Erythroblast (primary cell): ENCODE measurements at regions not wholly inside any gene's neighbourhood (a gene's known extent, or its start where the extent isn't known, plus 50 kb on each side); places are given as distances from the start of the nearest gene placed in this dataset.

ENCODE experiments used
- DNase-seq, 2 experiments: peaks; one replicate each; lab custom pipeline; 2025; lab: John Stamatoyannopoulos, UW
- GATA1 ChIP-seq: IDR thresholded peaks from 2 replicates; pipeline ENCODE4 v1.6.1; 2011; ENCODE audit warnings: low read depth, mild to moderate bottlenecking, control low read depth, low read length, moderate library complexity
- POLR2A ChIP-seq: IDR thresholded peaks from 2 replicates; pipeline ENCODE4 v1.6.1; 2011; ENCODE audit warnings: mild to moderate bottlenecking, low read length

DNA sequence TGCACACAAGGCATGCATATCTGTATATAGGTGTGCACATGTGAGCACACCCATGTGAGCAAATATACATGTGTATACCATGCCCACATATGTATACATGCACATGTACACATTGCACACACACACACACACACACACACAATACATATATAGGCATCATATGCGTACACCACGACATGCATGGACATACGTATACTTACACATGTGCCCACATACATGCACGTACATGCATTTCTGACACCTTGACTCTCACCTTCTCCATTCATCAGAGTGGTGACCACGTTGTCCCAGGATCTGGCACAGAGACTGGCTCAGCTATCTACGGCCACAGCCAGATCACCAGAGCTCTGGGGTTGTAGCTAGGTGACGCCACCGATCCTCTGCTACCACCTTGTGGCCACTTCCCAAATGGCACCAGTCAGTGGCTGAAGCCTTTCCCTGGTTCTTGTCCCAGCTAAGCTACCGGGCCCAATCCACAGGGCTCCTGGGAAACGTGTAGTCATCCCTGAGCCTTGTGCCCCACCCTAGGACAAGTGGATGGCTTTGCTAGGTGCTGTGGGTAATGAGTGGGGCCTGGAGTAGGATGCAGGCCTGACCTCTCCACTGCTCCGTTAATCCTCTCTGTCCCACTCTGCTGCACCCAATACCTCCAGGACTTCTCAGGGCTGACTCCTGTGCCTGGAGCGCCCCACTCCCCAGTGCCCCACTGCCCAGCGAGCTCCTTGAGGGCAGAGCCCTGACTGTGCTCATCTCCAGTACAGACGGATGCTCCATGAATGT, 194.4 kb downstream of the RGS3 start:
- peak; percentile 75 to 88 for DNase-seq
- TF ChIP-seq GATA1, result no peak
- no peak for TF ChIP-seq POLR2A

DNA sequence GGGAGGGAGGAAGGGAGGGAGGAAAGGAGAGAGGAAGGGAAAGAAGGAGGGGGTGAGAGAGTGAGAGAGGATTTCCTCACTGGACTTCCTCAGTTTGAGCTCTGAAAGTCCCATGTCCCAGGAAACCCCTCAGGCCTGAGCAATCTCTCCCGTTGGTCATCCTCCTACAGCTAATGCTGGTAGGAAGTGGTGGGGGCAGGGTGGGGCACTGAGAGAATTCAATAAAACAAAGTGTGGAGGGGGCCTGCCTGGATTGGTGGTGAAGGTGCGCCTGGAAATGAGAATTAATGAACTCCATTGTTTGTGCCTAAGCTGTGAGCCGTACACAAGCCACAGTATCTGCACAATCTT, 195.0 kb downstream of the RGS3 start:
- no peak for DNase-seq

DNA sequence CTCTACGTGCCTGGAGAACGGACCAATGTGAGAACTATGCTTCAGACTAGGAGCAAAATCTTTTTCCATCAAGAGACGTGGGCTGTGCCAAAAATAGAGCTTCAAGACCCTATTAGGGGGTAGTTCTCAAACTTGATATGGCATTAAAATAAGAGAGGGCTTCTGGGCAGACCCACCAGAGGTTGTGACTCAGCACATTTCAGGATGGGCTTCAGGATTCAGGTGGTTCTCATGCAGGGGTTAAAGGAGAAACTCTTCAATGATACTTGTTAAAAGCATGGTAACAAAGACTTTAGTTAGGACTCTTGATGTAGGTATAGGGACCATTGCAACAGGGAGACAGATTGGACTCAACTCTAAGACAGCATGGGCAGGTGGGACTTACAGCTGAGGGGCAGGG, 195.5 kb downstream of the RGS3 start:
- no peak for DNase-seq
- TF ChIP-seq POLR2A, result no peak
- TF ChIP-seq GATA1, result no peak

More for the DNA sequence above, 195.0 kb downstream of the RGS3 start:
- no peak for TF ChIP-seq POLR2A

DNA sequence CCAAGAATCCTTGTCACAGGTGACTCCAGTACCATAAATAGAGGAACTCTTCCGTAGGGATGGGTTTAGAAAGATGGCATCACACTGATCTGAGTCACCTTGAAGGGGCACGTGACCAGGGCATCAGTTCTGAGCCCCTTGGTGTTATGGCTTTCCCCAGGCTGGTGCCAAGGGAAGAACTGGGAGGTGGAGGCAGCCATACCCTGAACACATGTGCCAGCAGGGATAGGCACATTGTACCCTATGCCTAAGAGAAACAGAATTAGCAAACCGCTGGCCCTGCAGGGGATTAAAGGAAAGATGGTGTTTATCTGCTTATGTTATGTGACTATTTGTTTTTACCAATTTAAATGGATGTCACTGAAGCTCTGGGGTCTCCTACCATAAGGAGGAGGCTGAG, 196.2 kb downstream of the RGS3 start:
- TF ChIP-seq POLR2A, result no peak
- no peak for DNase-seq

DNA sequence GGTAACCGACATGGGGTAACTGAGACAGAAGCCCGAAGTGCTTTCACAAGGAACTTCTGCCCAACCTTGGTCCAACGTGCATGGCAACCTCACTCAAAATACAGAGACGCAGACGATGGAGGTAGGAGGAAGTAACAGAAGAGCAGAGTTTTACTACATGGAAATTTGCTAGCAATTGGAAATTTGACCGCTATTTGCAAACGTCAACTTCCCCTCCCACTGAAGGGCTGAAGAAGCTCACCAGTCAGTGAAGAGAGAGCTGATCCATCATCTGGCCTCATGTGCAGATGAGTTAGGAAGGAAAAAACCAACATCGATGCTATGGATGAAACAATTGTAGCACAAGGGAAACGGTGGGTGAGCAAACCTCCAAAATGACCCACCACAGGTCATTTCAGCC, 196.7 kb downstream of the RGS3 start:
- TF ChIP-seq POLR2A, result no peak
- TF ChIP-seq GATA1, result no peak
- no peak for DNase-seq

DNA sequence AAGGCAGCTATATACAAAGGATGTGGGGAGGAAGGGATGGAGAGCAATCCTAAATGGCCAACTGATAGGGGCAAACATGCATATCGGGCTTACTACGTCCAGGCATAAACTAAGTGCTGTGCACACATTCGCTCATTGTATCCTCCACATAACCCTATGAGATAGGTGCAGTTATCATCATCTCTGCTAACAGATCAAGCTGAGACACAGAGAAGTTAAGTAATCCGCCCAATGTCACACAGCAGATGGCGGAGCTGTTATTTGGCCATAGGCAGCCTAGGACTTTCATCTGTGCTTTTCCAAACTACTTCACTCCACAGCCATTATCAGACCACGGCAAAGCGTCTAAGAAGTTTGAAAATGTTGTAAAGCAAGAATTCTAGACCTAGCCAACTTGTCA, 197.5 kb downstream of the RGS3 start:
- TF ChIP-seq POLR2A (no peak), GATA1 (no peak)
- no peak for DNase-seq

DNA sequence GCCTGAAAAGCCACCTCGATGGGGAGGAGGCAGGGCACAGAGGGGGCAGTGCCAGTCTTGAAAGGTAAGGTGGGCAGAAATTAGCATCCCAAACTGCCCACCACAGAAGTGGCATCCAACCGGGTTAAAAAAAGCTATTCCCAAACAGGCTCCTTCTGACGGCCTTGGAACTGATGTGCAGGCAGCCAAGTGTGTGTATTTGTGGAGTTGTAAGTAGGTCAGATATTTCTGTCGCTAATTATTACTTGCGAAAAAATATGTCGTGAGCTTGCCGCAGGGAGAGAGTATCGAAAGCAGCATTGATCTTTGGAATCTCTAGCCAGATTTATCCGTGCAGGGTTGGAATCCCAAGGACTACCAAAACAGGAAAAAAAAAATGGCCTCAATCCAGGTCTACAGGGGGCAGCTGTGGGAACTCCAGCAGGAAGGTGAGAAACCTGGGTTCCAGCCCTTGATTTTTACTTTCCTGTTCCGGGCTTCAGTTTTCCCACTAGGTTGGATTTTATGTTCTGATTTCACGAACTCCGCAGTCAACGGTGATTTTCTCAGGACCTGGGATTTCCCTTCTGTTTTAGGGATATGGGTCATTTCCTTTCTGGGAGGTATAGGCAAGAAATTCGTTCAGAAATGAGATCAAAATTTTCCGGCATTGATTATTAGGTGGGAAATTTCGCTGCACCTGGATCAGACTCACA, 200.8 kb downstream of the RGS3 start:
- no peak for TF ChIP-seq GATA1
- TF ChIP-seq POLR2A, result no peak
- DNase-seq, result no peak

DNA sequence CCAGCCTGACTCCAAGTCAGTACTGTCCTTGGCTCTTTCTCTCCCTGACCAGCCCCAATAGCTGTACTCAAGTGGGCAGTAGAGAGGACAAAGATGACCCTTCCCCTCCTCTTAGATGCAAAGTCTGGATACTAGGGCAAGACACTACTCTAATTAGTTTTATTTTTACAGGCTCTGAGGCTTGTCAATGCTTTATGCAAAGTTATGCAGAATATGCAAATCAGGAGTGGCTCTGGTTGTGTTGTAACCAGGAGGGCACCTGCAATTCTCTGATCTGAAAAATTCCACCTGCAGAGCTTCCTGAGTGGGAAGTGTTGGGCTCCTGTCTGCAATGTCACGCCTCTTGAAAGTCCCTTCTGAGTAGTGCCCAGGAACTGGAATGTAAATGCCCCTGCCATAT, 201.5 kb downstream of the RGS3 start:
- no peak for TF ChIP-seq POLR2A
- no peak for DNase-seq

DNA sequence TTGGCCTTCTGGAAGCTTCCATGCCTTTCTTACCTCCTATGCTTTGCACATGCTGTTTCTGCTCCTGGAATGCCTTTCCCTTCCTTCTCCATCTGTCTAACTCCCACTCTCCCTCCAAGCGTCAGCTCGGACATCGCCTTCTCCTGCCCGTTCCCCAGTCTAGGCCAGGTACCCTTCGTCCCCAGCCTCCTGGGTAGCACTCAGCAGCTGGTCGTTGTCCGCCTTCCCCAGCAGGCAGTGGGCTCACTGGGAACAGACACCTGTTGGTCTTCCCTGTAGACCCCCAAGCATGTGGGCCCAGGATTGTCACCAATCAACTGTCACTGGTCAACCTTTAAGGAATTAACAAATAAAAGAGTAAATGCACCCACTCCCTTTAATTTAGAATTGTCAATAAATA, 202.2 kb downstream of the RGS3 start:
- DNase-seq, result no peak
- TF ChIP-seq POLR2A (no peak), GATA1 (no peak)

DNA sequence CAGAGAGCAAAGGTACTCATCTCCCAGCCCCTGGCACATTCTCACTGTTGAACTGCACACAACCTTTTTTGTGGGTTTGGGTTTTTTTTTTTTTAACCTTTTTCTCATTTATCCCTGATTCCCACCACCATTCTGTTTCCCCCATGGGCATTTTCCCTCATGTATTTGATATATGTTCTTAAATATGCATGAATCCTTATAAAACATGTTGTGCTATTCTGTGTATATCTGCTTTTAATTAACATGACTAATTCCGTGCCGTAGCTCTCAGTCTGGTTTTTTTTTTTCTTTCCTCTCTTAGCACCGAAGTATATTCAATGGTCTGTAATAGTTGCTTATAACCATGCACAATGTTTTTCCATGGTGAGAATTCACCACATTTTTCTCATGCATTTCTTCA, 204.5 kb downstream of the RGS3 start:
- TF ChIP-seq GATA1, result no peak
- no peak for TF ChIP-seq POLR2A

DNA sequence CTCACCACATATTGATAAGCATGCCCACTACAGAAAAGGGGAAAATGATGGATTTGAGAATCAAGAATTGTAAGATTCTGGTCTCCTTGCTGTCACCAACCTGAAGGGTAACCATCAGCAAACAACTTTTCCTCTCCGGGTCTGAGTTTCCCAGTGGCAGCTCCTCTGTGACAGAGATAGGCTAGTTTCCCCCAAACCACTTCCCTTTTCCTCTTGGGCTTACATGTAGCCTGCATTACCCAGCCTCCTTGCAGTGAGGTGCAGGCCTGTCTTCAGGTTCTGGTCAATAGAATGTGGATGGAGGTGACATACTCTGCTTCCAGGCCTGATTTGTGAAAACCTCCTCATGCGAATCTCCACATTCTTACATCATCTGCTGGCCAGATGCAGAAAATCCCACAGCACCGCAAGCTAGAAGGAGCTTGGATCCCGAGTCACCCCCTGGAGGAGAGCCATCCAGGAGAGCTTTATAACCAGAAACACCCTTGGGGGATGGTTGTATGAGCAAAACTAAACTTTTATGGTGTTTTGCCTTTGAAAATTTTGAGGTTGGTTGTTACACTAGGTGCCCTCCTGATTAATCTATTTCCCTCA, 206.1 kb downstream of the RGS3 start:
- no peak for DNase-seq
- TF ChIP-seq GATA1, result no peak
- TF ChIP-seq POLR2A, result no peak

More for the DNA sequence above, 204.5 kb downstream of the RGS3 start:
- DNase-seq, result no peak

DNA sequence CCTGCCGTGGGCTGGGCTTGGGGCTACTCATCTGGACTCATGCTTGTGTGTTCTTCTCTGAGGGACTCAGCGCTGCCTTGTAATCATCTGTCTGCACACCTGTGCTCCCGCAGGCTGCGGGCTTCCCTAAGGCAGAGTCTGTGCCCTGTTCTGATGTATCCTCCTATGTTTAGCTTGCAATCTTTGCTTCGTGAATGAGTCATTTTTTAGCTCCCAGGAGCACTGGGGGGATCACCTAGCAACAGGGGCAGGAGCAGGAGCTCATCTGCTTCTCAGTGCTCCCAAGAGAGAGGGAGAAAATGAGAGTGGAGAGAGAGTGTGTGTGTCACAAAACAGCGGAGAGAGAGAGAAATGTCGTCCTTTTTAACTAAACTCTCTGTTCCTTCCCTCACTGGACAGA, 202.4 kb upstream of the ZNF618 start:
- no peak for DNase-seq
- TF ChIP-seq POLR2A (no peak), GATA1 (no peak)

DNA sequence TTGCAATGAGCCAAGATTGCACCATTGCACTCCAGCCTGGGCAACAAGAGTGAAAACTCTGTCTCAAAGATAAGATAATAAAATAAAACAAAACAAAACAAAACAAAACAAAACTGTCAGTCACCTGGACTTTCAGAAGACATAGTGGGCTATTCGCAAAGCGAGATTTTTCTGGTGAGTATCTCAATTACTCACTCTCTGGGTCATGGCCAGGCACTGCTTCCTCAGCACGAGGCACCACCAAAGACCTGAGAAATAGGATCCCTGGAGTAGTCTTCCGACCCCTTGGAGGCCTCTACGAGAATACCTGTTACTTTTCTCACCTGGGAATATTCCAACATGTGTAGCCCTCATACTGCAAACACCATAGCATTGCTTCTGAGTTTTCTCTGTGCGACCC, 201.7 kb upstream of the ZNF618 start:
- no peak for TF ChIP-seq POLR2A
- TF ChIP-seq GATA1, result no peak
- no peak for DNase-seq

DNA sequence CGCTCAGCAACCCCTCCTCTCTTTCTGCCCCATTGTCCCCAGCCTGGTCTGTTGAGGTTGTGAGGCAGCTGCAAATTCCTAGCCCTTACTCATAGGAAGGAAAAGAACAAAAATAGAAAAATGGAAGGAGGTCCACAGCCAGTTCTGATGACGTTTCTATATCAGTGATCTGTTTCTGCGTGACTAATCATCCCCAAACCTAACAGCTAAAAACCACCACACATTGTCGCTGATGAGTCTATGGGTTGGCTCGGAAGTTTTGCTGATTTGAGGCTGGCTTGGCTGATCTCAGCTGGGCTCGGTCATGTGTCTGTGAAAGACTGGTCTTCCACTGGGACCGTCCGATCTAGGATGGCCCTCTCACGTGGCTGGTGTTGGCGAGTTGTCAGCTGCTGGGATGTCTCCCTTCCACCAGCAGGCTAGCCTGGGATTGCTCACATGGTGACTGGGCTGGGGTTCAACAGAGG, 200.6 kb upstream of the ZNF618 start:
- peak; percentile 52 to 55 for DNase-seq
- TF ChIP-seq POLR2A, result no peak
- TF ChIP-seq GATA1, result no peak
